Sigmoid colon (tissue), 3 donors: ENCODE measurements at regions not wholly inside any gene's neighbourhood (a gene's known extent, or its start where the extent isn't known, plus 50 kb on each side); places are given as distances from the start of the nearest gene placed in this dataset.
"Not testable (repeated sequence)": the region's sequence is repeated elsewhere in the genome, so short reads cannot be mapped to it uniquely, and the experiment has no call there.

Experiments used
- CTCF ChIP-seq, 4 experiments: fragments of 450-650 bp in 3 of 4; fragments of 200-600 bp in 1 of 4; IDR thresholded peaks; one replicate each; pipeline ENCODE4 v1.5.1; 2016 to 2019; ENCODE audit warnings: antibody characterized with exemption in 4 of 4, mild to moderate bottlenecking in 3 of 4, moderate library complexity in 2 of 4
- POLR2A ChIP-seq, 2 donors: fragments of 450-650 bp; IDR thresholded peaks; one replicate each; pipeline ENCODE4 v1.6.1; 2016; ENCODE audit warnings: antibody characterized with exemption in 2 of 2, mild to moderate bottlenecking in 2 of 2, moderate library complexity in 2 of 2

GRCh38 chr6:63471145-63471544 is 101.1 kb upstream of the LOC128125822 start:
- TF ChIP-seq CTCF, POLR2A (IDR thresholded peaks at IDR 0.05): not testable (repeated sequence)
